OCI-LY3 (cell line): ENCODE measurements at regions not wholly inside any gene's neighbourhood (a gene's known extent, or its start where the extent isn't known, plus 50 kb on each side); places are given as distances from the start of the nearest gene placed in this dataset.

ENCODE experiments used
- H2AFZ ChIP-seq: fragments of 200-600, 300-600 bp; shearing (Covaris generic); 2 replicates; pipeline ENCODE4 v1.6.0; 2014; ENCODE audit warnings: antibody characterized with exemption, low read depth, low read length
- H3K27ac ChIP-seq: fragments of 200-600, 300-600 bp; sonication (generic); 2 replicates; pipeline ENCODE4 v1.5.1; 2014; ENCODE audit warnings: mild to moderate bottlenecking, low read length, moderate library complexity, mixed read lengths
- H3K27me3 ChIP-seq: fragments of 200-600, 300-600 bp; sonication (generic); 2 replicates; pipeline ENCODE4 v1.6.1; 2014; ENCODE audit warnings: low read depth, low read length, mixed read lengths
- H3K36me3 ChIP-seq: fragments of 200-600, 300-600 bp; sonication (generic); replicated peaks from 2 replicates; pipeline ENCODE3; 2014; ENCODE audit warnings: low read depth, low read length, mixed read lengths
- H3K4me1 ChIP-seq: fragments of 300-600, 200-600 bp; sonication (generic); 2 replicates; pipeline ENCODE4 v1.6.1; 2014; ENCODE audit warnings: low read length, mixed read lengths
- H3K4me2 ChIP-seq: fragments of 200-600, 300-600 bp; sonication (generic); 2 replicates; pipeline ENCODE4 v1.6.1; 2014; ENCODE audit warnings: low read length, mixed read lengths
- H3K4me3 ChIP-seq: fragments of 300-600, 200-600 bp; sonication (generic); 2 replicates; pipeline ENCODE4 v1.5.1; 2014; ENCODE audit warnings: antibody characterized with exemption, mild to moderate bottlenecking, low read length, moderate library complexity
- H3K79me2 ChIP-seq: fragments of 300-600, 200-600 bp; shearing (Covaris generic); 2 replicates; pipeline ENCODE4 v1.6.1; 2014; ENCODE audit warnings: mild to moderate bottlenecking, low read length, mixed read lengths
- H3K9ac ChIP-seq: fragments of 300-600, 200-600 bp; shearing (Covaris generic); 2 replicates; pipeline ENCODE4 v1.6.0; 2014; ENCODE audit warnings: mild to moderate bottlenecking, low read length, moderate library complexity
- H3K9me3 ChIP-seq: fragments of 200-600, 300-600 bp; shearing (Covaris generic); 2 replicates; pipeline ENCODE4 v1.6.1; 2014; ENCODE audit warnings: low read length, mixed read lengths; ENCODE audit not compliant: insufficient read depth
- H4K20me1 ChIP-seq: fragments of 200-600, 300-600 bp; sonication (generic); 2 replicates; pipeline ENCODE4 v1.6.1; 2016; ENCODE audit warnings: low read length, mixed read lengths; ENCODE audit not compliant: insufficient read depth
- EZH2phosphoT487 ChIP-seq: fragments of 200-600 bp; shearing (Covaris generic); IDR thresholded peaks from 2 replicates; pipeline ENCODE4 v1.6.1; 2018; ENCODE audit warnings: antibody characterized with exemption, mixed run types, low read depth
- TF ChIP-seq, protein P1 (sequence below): fragments of 200-600, 300-600 bp; sonication (generic); IDR thresholded peaks from 2 replicates; pipeline ENCODE4 v1.5.1; 2014; ENCODE audit warnings: antibody characterized with exemption, low read length, low read depth

DNA sequence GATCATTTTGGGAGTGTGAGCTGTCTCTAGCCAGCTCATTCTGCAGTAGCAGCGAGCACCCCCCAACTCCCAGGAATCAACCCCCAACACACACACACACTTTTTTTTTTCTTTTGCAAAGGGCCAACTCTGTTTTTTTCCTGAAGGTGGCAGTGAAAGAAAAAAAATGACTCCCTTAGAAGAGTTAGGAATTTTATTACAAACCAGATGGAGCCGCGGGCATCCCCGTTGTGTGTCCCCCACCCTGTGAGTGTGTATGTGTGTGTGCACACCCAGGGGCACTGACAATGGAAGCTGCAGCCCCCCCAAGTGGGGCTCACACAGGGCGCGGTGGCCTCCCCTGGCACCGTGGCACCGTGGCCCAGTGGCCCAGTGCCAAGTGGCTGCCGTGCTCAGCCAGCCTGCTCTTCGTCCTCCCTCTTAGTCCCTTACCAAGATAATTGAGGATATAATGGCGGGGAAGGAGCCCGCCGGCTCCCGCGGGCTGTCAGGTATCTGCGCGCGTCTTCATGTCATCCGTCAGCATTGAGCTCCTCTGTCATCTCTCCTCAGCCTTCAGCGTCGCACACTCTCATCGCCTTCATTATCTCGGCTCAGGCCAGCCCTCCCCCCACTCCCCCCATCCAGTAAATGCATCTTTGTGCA lies 314.1 kb downstream of the ZNF536 start:
- H4K20me1 ChIP-seq: no peaks in the 10 kb centered on the region
- no peaks in the 10 kb centered on the region for H3K4me1 ChIP-seq
- no peak overlapping the region for H3K4me2 ChIP-seq
- no peak overlapping the region for H3K9ac ChIP-seq
- H3K9me3 ChIP-seq: no peaks in the 10 kb centered on the region
- H3K4me3 ChIP-seq: no peak overlapping the region
- no peak overlapping the region for H2AFZ ChIP-seq
- TF ChIP-seq, protein P1, sequence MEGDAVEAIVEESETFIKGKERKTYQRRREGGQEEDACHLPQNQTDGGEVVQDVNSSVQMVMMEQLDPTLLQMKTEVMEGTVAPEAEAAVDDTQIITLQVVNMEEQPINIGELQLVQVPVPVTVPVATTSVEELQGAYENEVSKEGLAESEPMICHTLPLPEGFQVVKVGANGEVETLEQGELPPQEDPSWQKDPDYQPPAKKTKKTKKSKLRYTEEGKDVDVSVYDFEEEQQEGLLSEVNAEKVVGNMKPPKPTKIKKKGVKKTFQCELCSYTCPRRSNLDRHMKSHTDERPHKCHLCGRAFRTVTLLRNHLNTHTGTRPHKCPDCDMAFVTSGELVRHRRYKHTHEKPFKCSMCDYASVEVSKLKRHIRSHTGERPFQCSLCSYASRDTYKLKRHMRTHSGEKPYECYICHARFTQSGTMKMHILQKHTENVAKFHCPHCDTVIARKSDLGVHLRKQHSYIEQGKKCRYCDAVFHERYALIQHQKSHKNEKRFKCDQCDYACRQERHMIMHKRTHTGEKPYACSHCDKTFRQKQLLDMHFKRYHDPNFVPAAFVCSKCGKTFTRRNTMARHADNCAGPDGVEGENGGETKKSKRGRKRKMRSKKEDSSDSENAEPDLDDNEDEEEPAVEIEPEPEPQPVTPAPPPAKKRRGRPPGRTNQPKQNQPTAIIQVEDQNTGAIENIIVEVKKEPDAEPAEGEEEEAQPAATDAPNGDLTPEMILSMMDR: no peak
- TF ChIP-seq EZH2phosphoT487: no peak
- no peak overlapping the region for H3K27ac ChIP-seq
- peaks cover 11% of the 10 kb centered on the region; the same call in 1 of the 2 replicates for H3K27me3 ChIP-seq
- no peaks in the 10 kb centered on the region for H3K79me2 ChIP-seq
- H3K36me3 ChIP-seq: no peaks in the 10 kb centered on the region

- Histone ChIP-seq H3K36me3 (no peaks in the 10 kb centered on the region), H3K27ac (no peak overlapping the region), H3K4me2 (no peak overlapping the region), H4K20me1 (no peaks in the 10 kb centered on the region), H3K79me2 (no peaks in the 10 kb centered on the region), H3K9ac (no peak overlapping the region), H3K4me1 (no peaks in the 10 kb centered on the region), H2AFZ (no peak overlapping the region), H3K4me3 (no peak overlapping the region), H3K27me3 (peaks cover 9% of the 10 kb centered on the region; the same call in 1 of the 2 replicates), H3K9me3 (no peaks in the 10 kb centered on the region)
- TF ChIP-seq, protein P1: no peak
- no peak for TF ChIP-seq EZH2phosphoT487
Measured at GRCh38 chr19:30685426-30686000, 313.3 kb downstream of the ZNF536 start.

- H3K9ac ChIP-seq: no peak overlapping the region
- TF ChIP-seq, protein P1: no peak
- TF ChIP-seq EZH2phosphoT487: no peak
- no peaks in the 10 kb centered on the region for H4K20me1 ChIP-seq
- no peaks in the 10 kb centered on the region for H3K4me1 ChIP-seq
- no peaks in the 10 kb centered on the region for H3K79me2 ChIP-seq
- H3K27me3 ChIP-seq: peaks cover 6% of the 10 kb centered on the region; the same call in 1 of the 2 replicates
- H3K36me3 ChIP-seq: no peaks in the 10 kb centered on the region
- H2AFZ ChIP-seq: no peak overlapping the region
- H3K27ac ChIP-seq: no peak overlapping the region
- no peak overlapping the region for H3K4me3 ChIP-seq
- H3K4me2 ChIP-seq: no peak overlapping the region
- no peaks in the 10 kb centered on the region for H3K9me3 ChIP-seq
Measured at GRCh38 chr19:30684613-30685012, 312.4 kb downstream of the ZNF536 start.

GRCh38 chr19:30682999-30683536 lies 310.9 kb downstream of the ZNF536 start:
- no peaks in the 10 kb centered on the region for H3K9me3 ChIP-seq
- H4K20me1 ChIP-seq: no peaks in the 10 kb centered on the region
- TF ChIP-seq, protein P1: peak; percentile 96
- TF ChIP-seq EZH2phosphoT487: no peak
- no peak overlapping the region for H3K27ac ChIP-seq
- H3K4me1 ChIP-seq: no peaks in the 10 kb centered on the region
- H3K4me3 ChIP-seq: no peak overlapping the region
- H3K4me2 ChIP-seq: no peak overlapping the region
- no peaks in the 10 kb centered on the region for H3K79me2 ChIP-seq
- no peak overlapping the region for H3K9ac ChIP-seq
- no peaks in the 10 kb centered on the region for H3K27me3 ChIP-seq
- no peaks in the 10 kb centered on the region for H3K36me3 ChIP-seq
- no peak overlapping the region for H2AFZ ChIP-seq
